GM04504 (cell line): ENCODE measurements at regions not wholly inside any gene's neighbourhood (a gene's known extent, or its start where the extent isn't known, plus 50 kb on each side); places are given as distances from the start of the nearest gene placed in this dataset.

ENCODE experiments used
- DNase-seq: peaks from one replicate; pipeline ENCODE4 v3.0.0-alpha.2; 2012; ENCODE audit warnings: low read depth

DNA sequence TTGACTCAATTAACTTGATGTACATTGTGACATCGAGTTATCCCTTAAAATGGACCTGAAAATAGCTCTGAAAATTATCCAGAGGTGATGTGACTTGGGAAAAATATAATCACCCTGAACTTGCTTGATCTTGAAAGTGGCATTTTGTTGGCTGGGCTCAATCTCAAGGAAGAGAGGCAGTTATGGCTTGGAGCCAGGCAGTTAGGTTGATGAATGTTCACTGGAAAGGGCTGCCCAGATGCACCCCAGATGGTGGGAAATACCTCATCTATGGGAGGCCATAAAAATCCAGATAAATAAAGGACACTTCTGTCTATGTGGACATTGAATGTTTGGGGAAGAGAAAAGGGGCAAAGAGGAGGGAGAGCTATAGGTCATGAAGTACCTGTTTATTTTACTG, 55.7 kb upstream of the OR5AN1 start:
- DNase-seq: no peak

DNA sequence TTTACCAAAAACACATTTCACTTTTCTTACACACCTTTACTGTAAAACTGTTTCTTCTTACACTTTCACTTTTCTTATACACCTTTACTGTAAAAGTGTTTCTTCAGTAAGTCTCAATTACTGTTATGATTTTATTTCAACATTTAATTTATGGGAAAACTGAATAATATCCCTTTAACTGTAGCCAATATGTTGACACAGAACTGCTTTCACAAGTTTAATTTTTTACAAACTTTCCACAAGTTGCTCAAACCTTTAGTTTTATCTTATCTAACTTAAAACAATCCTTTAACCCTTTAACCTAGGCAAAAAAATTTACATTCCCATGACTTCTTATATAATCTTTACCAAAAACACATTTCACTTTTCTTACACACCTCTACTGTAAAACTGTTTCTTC, 63.3 kb upstream of the OR5AN1 start:
- no peak for DNase-seq

DNA sequence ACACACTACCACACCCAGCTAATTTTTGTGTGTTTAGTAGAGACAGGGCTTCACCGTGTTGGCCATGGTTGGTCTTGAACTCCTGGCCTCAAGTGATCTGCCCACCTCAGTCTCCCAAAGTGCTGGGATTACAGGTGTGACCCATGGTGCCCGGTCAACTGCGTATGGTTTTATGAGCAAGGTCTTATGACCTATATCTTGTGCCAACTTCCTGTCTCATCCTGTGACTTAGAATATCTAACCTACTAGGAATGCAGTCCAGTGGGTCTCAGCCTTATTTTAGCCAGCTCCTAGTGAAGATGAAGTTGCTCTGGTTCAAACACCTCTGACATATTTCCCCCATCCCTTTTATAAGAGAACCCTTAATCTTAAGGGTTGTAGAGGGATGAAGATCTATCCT, 66.1 kb upstream of the OR5AN1 start:
- no peak for DNase-seq

DNA sequence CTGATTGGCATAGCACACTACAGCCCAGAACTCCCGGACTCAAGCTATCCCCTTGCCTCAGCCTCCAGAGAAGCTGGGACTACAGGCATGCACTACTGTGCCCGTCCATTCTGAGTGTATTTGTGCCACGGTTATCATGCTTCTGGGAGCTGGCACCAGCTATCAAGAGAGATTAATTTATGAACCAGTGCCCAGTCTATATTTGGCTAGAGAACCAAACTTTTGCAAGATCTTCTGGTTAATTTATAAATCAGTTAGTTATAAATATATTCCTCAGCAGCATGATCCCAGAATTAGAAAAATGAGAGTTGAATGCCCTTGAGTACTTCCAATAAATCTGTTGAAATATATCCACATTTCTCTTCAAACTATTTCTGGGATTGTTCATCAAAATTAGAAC, 67.5 kb upstream of the OR5AN1 start:
- no peak for DNase-seq

DNA sequence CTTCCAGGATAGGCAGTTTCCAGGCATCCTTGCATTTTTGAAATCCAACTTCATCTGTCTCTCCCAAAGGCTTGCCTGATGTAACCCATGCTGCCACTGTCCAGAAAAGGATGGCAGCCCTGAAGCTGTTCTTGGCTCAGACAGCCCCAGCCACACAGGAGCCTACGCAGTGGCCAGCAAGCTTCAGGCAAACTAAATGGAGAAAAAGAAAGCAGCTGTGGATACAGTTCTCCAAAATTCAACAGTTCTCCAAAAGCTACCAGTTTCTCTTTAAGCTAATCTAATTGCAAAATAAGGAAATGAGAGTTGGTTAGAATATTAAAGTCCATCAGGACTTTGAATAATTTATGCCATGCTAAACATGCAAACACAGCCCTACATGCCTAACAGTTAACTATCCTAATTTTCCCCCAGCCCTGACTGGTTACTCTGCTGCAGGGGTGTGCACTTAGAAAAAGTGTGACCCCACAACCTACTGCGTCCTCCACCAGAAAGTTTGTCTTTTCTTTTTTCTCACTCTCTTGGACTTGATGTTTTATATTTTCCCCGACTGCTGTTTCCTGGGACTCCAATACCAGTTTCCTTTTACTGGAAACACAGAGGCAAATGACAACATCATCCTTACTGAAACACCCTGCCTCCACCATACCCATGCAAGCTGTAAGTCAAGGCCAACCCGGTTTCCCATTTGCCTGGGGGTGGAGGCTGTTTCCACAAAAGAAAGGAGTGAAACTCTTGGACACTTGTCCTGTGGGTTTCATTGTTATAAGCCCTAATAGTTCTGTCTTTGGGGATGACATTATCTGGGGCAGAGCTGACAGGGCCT, 69.1 kb upstream of the OR5AN1 start:
- DNase-seq: no peak

DNA sequence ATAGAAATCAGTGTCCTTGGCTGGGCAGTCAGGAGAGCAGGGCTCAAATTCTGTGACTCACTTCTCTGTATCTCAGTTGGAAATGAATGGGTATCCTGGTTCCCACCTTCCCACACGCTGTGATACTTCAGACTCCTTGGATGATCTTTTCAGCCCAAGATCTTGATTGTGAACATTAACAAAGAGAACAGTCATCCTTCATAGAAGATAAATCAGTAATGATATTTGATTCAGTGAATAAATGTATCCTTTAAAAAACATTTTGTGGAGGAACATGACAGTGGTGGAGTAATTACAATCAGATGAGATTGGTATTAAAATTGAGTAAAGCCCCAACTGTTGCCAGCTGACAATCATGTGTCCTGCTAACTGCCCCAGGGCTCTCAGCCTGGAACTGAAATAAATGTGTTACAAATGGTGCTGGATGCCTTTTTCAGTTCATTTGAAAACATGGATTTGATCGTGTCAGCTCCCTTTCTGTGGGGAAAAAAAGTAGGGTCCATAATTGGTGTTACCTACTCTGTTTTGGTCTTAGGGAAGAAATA, 72.9 kb upstream of the OR5AN1 start:
- no peak for DNase-seq

DNA sequence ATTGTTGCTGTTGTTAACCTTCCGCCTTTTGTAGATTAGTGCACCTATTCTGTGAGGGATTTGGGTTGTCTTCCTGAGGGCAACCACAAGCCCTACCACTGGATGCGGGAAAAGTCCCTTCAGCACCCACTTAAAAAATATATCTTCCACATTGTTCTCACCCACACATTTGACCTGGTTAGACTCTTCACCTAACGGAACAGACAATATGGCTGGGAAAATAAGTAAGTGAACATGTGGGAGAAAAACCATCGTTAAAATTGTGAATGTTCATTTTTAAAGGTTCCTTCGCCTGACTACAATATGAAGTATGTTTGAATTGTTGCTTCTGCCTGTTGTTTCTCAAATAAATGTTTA, 72.0 kb upstream of the MPEG1 start:
- DNase-seq: no peak

DNA sequence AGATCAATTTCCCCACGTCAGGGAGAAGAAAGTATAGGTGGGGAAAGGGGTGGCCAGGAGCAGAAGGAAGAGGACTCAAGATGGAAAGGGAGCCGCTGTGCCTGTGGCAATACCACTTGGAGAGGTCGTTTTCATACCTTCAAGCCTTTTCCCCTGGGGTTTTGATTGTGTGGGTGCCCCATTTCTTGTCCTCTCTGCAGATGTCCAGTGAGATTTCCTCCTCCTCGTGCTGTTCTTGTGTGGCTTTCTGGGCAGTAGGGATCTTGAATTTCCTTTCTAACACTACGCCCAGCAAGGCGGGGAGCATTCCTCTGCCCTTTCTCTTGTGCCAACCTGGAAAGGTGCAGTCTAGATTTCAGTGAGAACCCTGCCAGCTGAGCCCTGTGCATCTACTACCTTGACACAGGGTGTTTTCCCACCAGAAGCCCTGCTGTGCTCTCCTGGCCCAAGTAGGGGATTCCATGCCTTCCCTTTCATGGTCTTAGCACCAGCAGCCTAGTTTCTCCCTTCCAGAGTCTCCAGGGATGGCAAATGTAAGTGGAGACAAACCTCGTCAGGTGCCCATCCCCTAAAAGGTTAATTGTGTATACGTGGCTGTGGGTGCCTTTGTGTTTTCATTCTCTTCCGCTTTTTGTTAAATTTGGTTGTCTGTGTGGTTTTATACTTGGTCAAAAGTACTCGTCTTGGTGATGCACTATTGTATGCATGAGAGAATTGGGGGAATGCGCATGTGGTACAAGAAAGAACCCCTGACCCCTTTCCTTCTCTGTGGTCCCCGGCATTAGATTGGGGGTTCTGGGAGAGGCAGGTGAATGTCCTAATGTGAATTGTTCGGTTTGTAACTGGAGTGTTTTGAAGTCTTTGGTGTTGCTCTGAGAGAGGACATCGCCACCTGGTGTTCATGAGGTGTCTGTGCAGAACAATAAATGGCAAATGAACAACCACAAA, 71.4 kb upstream of the MPEG1 start:
- DNase-seq: peak; percentile 17

DNA sequence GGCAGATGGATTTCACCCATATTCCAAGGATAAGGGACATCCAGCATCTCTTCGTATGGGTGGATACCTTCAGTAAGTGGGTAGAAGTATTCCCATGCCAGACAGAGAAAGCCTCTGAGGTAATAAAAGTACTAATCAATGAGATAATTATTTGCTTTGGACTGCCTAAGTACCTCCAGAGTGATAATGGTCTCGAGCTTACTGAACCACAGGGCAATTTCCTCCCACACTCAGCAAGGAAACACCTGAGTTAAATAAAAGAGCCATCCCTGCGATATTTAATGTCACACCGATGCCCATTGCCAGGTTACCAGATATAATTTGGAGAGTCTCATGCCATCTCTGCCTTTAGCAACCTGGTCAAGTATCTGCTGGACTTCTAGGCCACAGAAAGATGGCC, 70.6 kb upstream of the MPEG1 start:
- no peak for DNase-seq

DNA sequence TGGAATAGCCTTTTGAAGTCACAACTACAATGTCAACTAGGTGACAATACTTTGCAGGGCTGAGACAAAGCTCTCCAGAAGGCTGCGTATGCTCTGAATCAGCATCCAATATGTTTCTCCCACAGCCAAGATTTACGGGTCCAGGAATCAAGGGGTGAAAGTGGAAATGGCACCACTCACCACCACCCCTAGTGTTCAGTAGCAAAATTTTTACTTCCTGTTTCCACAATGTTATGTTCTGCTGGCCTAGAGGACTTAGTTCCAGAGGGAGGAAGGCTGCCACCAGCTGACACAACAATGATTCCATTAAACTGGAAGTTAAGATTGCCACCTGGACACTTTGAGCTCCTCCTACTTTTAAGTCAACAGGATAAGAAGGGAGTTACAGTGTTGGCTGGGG, 68.5 kb upstream of the MPEG1 start:
- no peak for DNase-seq

DNA sequence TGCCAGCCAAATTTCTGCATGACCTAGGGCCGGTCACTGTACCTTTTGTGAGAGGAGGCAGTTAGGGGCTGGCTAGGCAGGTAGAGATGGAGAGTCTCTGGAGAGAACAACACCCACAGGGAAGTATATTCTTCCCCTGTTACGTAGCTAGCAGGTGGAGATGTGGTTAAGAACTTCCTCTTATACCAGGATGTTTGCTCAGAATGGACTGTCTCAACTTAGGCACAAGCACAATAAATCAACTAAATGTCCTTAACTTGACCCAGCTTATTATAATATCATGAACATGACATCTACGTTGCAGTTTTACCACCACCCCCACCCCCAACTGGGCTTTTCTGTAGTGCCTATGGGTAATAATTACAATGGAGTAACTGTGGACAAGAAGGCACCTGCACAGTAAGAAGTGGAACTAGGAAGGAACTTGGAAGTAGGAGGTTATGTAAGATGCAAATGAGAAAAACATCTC, 60.7 kb upstream of the MPEG1 start:
- DNase-seq: no peak

DNA sequence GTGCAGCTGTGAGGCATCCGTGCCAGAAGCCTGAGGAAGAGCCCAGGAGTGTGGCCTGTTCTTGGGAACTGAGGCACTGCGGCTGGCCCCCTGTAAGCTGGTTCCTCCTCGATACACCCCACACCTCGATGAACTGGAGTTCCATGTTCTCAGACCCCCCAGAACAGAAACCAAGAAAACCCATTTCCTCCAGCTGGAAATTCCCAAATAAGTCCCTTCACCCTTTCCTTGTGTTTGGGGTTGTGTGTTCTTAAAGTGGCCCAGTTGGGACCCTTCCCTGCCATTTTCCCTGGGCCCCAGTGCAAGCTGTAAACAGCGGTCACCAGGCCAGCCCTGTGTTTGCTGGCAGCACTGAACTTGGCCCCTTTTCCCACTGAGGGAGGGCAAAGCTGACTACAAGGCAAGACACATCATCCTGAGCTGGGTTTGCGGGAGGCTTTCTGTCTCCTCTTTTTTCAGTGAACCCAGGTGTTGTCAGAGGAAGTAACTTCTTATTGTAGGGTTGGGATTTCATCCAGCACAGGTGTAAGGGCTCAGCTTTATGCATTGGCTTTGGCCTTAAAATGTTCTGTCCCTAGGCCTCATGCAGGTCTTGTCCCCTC, 60.1 kb upstream of the MPEG1 start:
- no peak for DNase-seq

DNA sequence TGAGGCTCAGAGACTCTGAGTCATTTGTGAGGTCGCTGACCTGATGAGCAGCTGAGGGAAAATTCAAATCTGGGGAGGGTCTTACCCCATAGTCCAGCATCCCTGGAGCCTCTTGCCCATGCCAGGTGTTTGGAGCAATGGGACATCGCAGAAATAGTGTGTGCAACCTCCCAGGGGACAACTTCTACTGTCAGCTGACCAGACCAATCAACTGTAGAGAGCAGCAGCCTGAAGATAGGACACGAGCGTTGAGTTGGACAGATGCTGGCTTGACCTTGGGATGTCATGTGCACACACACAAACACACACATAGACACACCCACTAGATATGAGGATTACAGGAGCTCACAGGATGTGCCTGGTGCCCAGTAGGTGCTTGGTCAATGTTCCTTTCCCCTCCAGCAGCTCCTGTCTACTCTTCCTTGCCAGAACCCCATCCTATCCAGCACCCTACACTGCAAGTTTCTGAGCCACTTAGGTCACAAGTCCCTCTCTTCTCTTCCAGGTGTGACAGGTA, 59.1 kb upstream of the MPEG1 start:
- DNase-seq: no peak

DNA sequence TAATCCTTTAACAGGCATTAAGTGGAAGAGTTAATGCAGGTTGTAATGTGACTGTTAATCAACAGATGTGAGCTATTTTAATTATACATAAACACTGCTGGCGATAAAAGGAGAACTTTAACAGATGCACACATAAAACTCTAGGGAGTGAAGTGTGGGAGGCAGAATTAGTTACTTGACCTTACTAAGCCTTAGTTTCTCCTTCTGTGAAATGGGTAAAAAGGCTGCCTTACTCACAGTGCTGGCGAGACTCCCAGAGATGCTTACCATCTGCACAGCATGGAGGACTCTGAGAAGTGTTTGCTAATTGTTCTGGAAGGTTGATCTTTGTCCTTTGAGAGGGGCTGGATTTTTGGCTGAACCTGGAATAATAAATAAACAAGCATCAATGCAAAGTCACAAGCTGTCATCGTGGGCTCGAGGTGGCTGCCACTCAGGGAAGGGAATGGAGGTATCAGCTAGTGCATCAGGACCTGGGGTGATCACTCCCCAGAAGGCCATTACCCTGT, 58.6 kb upstream of the MPEG1 start:
- no peak for DNase-seq

DNA sequence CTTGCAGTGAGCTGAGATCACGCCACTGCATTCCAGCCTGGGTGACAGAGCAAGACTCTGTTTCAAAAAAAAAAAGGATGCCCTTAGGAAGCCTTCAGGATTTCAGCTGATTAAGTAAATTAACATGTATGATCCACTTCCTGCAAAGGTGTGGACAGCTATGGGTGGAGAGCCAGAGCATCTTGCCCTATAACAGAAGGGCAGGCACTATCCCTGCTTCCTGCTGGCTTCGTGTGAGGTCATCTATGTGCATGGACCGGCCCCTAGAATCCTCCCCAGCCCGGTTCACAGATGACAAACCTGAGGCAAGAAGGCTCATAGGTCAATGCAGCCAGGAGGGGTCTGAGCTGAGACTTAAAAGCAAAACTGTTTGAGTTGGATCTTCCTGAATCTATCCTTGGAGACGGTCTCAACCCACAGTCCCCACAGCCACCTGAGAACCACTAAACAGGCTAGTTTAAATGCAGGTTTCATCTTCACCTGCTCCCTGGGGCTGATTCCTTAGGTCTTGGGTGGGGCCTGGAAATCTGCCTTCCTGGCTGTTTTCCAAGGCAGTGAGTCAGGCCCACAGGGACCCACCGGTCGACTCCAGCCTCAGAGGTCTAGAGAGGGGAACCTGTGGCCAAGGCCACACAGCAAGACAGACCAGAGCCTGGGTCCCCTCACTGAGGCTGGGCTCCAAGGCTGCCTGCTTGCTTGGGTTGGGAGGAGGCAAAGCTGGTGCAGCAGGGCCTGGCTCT, 55.2 kb upstream of the MPEG1 start:
- no peak for DNase-seq

DNA sequence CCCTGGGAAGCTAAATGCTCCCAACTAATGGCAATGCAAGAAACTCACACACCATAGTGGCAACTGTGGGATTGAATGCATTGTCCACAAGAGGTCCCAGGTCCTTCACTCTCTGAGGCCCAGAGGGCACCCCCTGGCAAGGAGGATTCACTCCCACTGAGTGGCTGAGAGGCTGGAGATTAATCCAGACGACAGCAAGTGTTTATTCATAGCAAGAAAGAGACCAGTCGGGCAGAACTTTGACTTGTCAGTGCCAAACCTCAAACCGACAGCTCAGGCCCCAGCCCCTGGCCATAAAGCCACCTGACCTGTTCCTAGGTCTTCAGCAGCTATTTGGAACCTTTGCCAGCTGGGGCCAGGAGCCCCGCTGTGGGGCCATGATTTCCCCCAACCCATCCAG, 54.5 kb upstream of the MPEG1 start:
- DNase-seq: no peak

DNA sequence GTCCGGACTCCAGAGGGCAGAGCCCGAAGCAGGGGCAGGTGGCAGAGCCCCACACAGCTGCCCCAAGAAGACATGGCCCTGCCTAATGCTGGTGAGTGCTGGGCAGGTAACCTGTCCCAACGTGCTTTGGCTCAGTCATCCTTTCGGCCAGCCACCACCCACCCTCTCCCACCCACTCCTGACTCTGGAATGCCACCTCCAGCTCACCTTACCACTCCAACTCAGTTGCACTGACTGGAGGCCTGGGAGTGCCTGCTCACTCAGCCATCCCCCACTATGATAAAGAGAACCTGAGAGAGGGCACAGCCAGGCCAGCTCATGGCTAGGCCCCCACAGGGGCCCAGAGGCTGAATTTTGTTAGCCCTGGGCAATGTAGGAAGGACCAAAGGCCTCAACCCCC, 53.8 kb upstream of the MPEG1 start:
- DNase-seq: no peak

DNA sequence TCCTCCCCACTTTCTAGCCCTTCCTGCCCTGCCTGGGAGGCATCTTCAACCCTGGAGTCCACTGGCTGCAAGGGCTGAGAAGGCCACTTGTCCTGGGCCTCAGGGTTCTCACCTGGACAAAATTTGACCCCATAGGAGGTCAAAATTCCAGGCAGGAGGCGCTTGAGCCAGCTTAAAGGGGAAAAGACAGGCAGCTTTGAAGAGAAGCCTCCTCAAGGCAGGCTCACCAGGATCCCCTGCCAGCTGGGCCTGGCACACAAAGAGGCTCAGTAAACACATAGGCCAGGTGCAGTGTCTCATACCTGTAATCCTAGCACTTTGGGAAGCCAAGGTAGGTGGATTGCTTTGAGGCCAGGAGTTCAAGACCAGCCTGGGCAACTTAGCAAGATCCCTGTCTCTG, 53.0 kb upstream of the MPEG1 start:
- no peak for DNase-seq

DNA sequence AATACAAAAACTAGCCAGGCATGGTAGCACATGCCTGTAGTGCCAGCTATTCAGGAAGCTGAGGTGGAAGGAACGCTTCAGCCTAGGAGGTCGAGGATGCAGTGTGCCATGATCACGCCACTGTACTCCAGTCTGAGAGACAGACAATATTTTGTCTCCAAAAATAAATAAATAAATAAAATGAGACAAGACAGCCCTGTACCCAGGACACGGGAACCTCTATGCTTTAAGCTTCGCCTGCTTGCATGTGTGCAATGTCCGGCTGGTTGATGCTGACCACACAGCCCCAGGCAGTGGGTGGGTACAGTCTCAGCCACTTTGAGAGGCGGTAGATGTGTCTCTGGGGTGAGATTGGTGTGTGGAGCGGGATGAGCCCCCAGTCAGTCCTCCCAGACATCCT, 52.0 kb upstream of the MPEG1 start:
- DNase-seq: no peak

DNA sequence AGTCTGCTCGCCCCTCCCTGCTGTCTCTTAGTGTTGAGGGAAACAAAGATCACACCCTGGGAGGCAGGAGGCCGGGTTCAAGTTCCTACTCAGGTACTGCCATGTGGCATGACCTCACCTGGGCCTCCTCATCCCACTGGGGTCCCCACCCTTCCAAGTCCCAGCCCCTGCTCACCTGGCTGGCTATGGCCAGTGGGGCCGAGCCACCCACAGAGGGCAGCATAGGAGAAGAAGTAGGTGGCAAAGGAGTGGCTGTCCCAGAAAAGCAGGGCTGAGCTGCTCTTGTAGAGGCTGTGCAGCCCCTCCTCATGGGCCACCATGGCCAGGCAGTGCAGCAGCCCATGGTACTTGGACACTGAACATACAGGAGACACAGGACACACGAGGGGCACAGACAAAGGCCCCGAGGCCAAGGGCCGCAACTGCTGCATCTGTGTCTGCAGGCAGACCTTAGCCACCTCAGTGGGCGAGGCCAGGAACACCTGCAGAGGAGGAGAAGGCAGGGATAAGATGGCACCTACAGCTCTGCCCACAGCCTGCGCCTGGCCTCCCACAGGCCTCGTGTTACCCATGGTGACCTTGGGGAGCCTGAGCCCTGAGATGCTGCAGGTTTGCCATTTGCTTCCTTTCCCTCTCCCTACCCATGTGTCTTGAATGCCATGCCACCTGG, 50.6 kb upstream of the MPEG1 start:
- DNase-seq: no peak
